A549 (cell line): ENCODE measurements at regions not wholly inside any gene's neighbourhood (a gene's known extent, or its start where the extent isn't known, plus 50 kb on each side); places are given as distances from the start of the nearest gene placed in this dataset.

Experiments
- BHLHE40 ChIP-seq: IDR thresholded peaks from 2 replicates; pipeline ENCODE4 v1.6.1; 2012; ENCODE audit warnings: low read depth, low read length, inconsistent platforms
- CEBPB ChIP-seq, 2 experiments: fragments of >200 bp in 1 of 2; sonication (Bioruptor Twin) in 1 of 2; formaldehyde crosslinking in 1 of 2; IDR thresholded peaks; 2 replicates each; pipeline ENCODE4 v1.6.1; 2012 to 2016
- KDM1A ChIP-seq: fragments of 200-600 bp; sonication (generic); IDR thresholded peaks from 2 replicates; pipeline ENCODE4 v1.6.1; 2016; ENCODE audit warnings: low read depth, mild to moderate bottlenecking
- POLR2A ChIP-seq: IDR thresholded peaks from 2 replicates; pipeline ENCODE4 v1.6.1; 2012; ENCODE audit warnings: mild to moderate bottlenecking, low read length
- SREBF2 ChIP-seq: fragments of 450-650 bp; IDR thresholded peaks from 2 replicates; pipeline ENCODE4 v1.6.1; 2014; ENCODE audit warnings: mild to moderate bottlenecking, moderate library complexity
- TF ChIP-seq, protein P1 (sequence below): IDR thresholded peaks from 2 replicates; pipeline ENCODE4 v1.6.1; 2012
- TF ChIP-seq, protein P2 (sequence below): fragments of >200 bp; sonication (Bioruptor Twin); formaldehyde crosslinking; IDR thresholded peaks from 3 replicates; pipeline ENCODE4 v1.5.1; 2016
- TF ChIP-seq, protein P3 (sequence below): fragments of >200 bp; sonication (Bioruptor Twin); formaldehyde crosslinking; IDR thresholded peaks from 3 replicates; pipeline ENCODE4 v1.6.1; 2016
- TF ChIP-seq, protein P4 (sequence below): fragments of 200-600 bp; sonication (generic); IDR thresholded peaks from 2 replicates; pipeline ENCODE4 v1.6.1; 2016; ENCODE audit warnings: antibody characterized with exemption, mild to moderate bottlenecking, moderate library complexity

DNA sequence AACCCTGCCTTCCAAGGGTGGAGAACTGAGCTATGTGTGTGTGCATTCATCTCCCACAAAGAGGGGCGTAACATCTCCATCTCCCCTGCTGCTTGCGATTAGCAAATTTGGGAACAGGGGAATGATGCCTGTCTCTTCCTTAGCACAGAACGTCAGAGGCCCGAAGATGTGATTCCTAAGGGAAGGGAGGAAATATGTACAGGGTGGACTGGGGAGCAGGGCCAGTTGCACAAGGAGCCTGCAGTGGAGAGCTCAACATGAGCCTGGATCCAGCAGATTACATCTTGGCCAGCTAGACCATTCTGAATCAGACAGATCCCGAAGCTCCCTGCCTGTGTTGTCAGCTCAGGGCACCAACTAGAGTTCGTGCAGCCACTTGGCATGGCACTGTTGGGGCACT, 118.1 kb downstream of the NGF start:
- TF ChIP-seq, protein P1, sequence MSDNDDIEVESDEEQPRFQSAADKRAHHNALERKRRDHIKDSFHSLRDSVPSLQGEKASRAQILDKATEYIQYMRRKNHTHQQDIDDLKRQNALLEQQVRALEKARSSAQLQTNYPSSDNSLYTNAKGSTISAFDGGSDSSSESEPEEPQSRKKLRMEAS: no peak
- TF ChIP-seq BHLHE40 (no peak), POLR2A (no peak), SREBF2 (no peak), CEBPB (IDR thresholded peaks at IDR 0.05) (no peak), KDM1A (no peak)
- TF ChIP-seq, protein P2, sequence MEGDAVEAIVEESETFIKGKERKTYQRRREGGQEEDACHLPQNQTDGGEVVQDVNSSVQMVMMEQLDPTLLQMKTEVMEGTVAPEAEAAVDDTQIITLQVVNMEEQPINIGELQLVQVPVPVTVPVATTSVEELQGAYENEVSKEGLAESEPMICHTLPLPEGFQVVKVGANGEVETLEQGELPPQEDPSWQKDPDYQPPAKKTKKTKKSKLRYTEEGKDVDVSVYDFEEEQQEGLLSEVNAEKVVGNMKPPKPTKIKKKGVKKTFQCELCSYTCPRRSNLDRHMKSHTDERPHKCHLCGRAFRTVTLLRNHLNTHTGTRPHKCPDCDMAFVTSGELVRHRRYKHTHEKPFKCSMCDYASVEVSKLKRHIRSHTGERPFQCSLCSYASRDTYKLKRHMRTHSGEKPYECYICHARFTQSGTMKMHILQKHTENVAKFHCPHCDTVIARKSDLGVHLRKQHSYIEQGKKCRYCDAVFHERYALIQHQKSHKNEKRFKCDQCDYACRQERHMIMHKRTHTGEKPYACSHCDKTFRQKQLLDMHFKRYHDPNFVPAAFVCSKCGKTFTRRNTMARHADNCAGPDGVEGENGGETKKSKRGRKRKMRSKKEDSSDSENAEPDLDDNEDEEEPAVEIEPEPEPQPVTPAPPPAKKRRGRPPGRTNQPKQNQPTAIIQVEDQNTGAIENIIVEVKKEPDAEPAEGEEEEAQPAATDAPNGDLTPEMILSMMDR: no peak
- TF ChIP-seq, protein P3, sequence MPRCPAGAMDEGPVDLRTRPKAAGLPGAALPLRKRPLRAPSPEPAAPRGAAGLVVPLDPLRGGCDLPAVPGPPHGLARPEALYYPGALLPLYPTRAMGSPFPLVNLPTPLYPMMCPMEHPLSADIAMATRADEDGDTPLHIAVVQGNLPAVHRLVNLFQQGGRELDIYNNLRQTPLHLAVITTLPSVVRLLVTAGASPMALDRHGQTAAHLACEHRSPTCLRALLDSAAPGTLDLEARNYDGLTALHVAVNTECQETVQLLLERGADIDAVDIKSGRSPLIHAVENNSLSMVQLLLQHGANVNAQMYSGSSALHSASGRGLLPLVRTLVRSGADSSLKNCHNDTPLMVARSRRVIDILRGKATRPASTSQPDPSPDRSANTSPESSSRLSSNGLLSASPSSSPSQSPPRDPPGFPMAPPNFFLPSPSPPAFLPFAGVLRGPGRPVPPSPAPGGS: no peak
- TF ChIP-seq, protein P4, sequence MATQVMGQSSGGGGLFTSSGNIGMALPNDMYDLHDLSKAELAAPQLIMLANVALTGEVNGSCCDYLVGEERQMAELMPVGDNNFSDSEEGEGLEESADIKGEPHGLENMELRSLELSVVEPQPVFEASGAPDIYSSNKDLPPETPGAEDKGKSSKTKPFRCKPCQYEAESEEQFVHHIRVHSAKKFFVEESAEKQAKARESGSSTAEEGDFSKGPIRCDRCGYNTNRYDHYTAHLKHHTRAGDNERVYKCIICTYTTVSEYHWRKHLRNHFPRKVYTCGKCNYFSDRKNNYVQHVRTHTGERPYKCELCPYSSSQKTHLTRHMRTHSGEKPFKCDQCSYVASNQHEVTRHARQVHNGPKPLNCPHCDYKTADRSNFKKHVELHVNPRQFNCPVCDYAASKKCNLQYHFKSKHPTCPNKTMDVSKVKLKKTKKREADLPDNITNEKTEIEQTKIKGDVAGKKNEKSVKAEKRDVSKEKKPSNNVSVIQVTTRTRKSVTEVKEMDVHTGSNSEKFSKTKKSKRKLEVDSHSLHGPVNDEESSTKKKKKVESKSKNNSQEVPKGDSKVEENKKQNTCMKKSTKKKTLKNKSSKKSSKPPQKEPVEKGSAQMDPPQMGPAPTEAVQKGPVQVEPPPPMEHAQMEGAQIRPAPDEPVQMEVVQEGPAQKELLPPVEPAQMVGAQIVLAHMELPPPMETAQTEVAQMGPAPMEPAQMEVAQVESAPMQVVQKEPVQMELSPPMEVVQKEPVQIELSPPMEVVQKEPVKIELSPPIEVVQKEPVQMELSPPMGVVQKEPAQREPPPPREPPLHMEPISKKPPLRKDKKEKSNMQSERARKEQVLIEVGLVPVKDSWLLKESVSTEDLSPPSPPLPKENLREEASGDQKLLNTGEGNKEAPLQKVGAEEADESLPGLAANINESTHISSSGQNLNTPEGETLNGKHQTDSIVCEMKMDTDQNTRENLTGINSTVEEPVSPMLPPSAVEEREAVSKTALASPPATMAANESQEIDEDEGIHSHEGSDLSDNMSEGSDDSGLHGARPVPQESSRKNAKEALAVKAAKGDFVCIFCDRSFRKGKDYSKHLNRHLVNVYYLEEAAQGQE: no peak
